Suppressor macrophage treated with lipopolysaccharide for 4 hours (primary cell): ENCODE measurements at regions not wholly inside any gene's neighbourhood (a gene's known extent, or its start where the extent isn't known, plus 50 kb on each side); places are given as distances from the start of the nearest gene placed in this dataset.
"Not testable (repeated sequence)": the region's sequence is repeated elsewhere in the genome, so short reads cannot be mapped to it uniquely, and the experiment has no call there.

Source experiments
- DNase-seq: peaks from one replicate; pipeline ENCODE4 v3.0.0-alpha.2; 2020

- no peak for DNase-seq
These were observed 485.8 kb downstream of the ZNF536 start for GRCh38 chr19:30857966-30858490.

GRCh38 chr19:30857388-30857787, 485.2 kb downstream of the ZNF536 start:
- DNase-seq: no peak

- no peak for DNase-seq
These were observed 484.6 kb downstream of the ZNF536 start for GRCh38 chr19:30856786-30857185.

- DNase-seq: no peak
These were observed 484.2 kb downstream of the ZNF536 start for GRCh38 chr19:30856376-30856775.

GRCh38 chr19:30855442-30855841, 483.3 kb downstream of the ZNF536 start:
- DNase-seq: no peak

- no peak for DNase-seq
These were observed 482.5 kb downstream of the ZNF536 start for GRCh38 chr19:30854661-30855060.

- DNase-seq: no peak
These were observed 482.0 kb downstream of the ZNF536 start for GRCh38 chr19:30854207-30854606.

- no peak for DNase-seq
These were observed 480.9 kb downstream of the ZNF536 start for GRCh38 chr19:30853036-30853435.

- DNase-seq: no peak
These were observed 480.0 kb downstream of the ZNF536 start for GRCh38 chr19:30852168-30852567.

GRCh38 chr19:30851646-30852045, 479.5 kb downstream of the ZNF536 start:
- DNase-seq: no peak

- no peak for DNase-seq
These were observed 476.6 kb downstream of the ZNF536 start for GRCh38 chr19:30848636-30849425.

- no peak for DNase-seq
These were observed 473.9 kb downstream of the ZNF536 start for GRCh38 chr19:30846102-30846501.

GRCh38 chr19:30842926-30843325, 470.7 kb downstream of the ZNF536 start:
- no peak for DNase-seq

- no peak for DNase-seq
These were observed 469.8 kb downstream of the ZNF536 start for GRCh38 chr19:30841934-30842333.

- DNase-seq: no peak
These were observed 458.7 kb downstream of the ZNF536 start for GRCh38 chr19:30830875-30831274.

- DNase-seq: not testable (repeated sequence)
These were observed 453.3 kb downstream of the ZNF536 start for GRCh38 chr19:30825505-30825904.

GRCh38 chr19:30824809-30825208, 452.6 kb downstream of the ZNF536 start:
- no peak for DNase-seq

GRCh38 chr19:30817965-30818567, 445.9 kb downstream of the ZNF536 start:
- no peak for DNase-seq

- no peak for DNase-seq
These were observed 445.0 kb downstream of the ZNF536 start for GRCh38 chr19:30817197-30817596.

GRCh38 chr19:30815889-30816580, 443.9 kb downstream of the ZNF536 start:
- DNase-seq: no peak

GRCh38 chr19:30812099-30812678, 440.0 kb downstream of the ZNF536 start:
- DNase-seq: no peak

GRCh38 chr19:30811397-30812098, 439.4 kb downstream of the ZNF536 start:
- no peak for DNase-seq

- no peak for DNase-seq
These were observed 438.5 kb downstream of the ZNF536 start for GRCh38 chr19:30810726-30811125.
